ENCODE measurements at regions not wholly inside any gene's neighbourhood (a gene's known extent, or its start where the extent isn't known, plus 50 kb on each side); places are given as distances from the start of the nearest gene placed in this dataset.
A peak's percentile ranks its signal among the peaks of the same experiment; 100 is the strongest.
"Not testable (repeated sequence)": the region's sequence is repeated elsewhere in the genome, so short reads cannot be mapped to it uniquely, and the experiment has no call there.

DNA sequence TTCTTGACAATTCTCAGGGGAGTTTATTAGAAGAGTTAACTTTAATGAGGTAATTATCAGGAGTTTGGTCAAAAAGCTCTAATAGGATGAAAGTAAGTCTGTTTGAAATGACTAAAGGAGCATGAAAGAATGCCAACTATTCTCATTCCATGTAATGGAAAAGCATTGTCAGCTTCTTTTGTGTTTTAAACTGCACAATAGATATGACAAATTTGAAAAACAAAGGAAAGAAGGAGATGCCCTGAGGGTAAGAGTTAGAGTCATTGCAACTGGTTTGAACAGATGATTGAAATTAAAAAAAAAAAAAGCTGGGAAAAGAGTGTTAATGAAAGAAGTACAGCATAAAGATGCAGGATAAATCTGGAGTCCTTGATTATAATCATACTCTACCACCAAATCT, 296.8 kb upstream of the FOLH1 start (continued):
- TF ChIP-seq RFX1 (IDR thresholded peaks at IDR 0.05) (no peak), SRSF1 (optimal IDR thresholded peaks at IDR 0.05; ENCODE audit: low read depth, low read length) (no peak), ZNF660 (CRISPR knock-in tag; IDR thresholded peaks at IDR 0.05; ENCODE audit: borderline replicate concordance, low read depth) (no peak)

DNA sequence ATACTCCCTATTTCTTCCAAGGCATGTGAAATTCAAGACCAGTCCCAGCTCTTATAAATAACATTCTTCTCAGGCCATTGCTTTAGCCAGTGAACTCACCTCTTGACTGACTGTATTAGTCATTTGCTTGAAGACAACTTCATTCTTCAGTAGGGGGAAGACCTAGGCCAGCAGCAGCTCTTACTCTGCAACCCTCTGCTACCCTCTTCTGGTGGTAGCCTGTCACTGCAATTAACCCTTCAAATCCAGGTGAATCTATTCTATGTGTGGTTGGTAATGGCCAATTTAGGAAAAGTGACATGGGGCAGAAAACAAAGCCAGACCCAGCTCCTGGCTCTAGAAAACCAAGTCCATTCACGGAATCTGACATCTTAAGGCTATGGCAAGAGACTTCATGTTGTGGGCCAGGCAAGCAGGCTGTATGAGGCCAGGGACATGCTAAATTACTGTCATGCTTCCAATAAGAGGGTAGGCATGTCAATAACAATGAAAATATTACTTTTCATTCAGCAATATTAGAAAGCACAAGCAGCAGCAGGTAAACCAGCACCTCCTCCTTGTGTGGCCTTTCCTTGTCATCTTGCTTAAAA, 317.9 kb upstream of the FOLH1 start:
- intact Hi-C loops (cut with micrococcal nuclease; ENCODE audit: unreplicated experiment) = loop anchor here (2.0 to 10.0 kb wide), 4 partner anchors 296 to 1352 kb away; partner anchors contain the start of gene OR4S1
- BruUV-seq (replicated peaks); H3K36me3 ChIP-seq (replicated peaks in 1 of 2; ENCODE audit: control insufficient read depth in 1 of 2, insufficient read depth in 2 of 2, low read length in 2 of 2); in situ Hi-C loops (cut with HindIII; ENCODE audit: extremely low pct_ligation_motif_present, low pct_unique_long_range_greater_than_20kb); H3K9ac ChIP-seq (ENCODE audit: insufficient read depth, low read depth, low read length); POLR2A ChIA-PET; H3K9me3 ChIP-seq (ENCODE audit: low read length); H3K4me2 ChIP-seq (ENCODE audit: low read depth, low read length); H2AFZ ChIP-seq (ENCODE audit: low read length); H3K27me3 ChIP-seq (ENCODE audit: control insufficient read depth in 1 of 2, insufficient read depth in 2 of 2, low read length in 2 of 2); CTCF ChIA-PET (ENCODE audit: low intra/inter-chr PET ratio, low total read pairs); H3K79me2 ChIP-seq (ENCODE audit: insufficient read depth, low read length); H3K4me1 ChIP-seq (ENCODE audit: insufficient read depth, low read length); H3K27ac ChIP-seq (ENCODE audit: extremely low read length, insufficient read depth, low read length); H4K20me1 ChIP-seq (ENCODE audit: insufficient read depth, low read length); H3K4me3 ChIP-seq (replicated peaks in 1 of 3; ENCODE audit: insufficient read depth in 1 of 3, low read depth in 2 of 3, low read length in 3 of 3): not testable (repeated sequence)
- peak; percentile 69 for TF ChIP-seq SMC3 (IDR thresholded peaks at IDR 0.05; ENCODE audit: low read length)
- peak; percentile 68 for TF ChIP-seq STAG1 (CRISPR knock-in tag; IDR thresholded peaks at IDR 0.05)
- TF ChIP-seq ZNF652 (CRISPR knock-in tag; IDR thresholded peaks at IDR 0.05; ENCODE audit: borderline replicate concordance, low read depth) = peak; percentile 98
- TF ChIP-seq, protein P1, sequence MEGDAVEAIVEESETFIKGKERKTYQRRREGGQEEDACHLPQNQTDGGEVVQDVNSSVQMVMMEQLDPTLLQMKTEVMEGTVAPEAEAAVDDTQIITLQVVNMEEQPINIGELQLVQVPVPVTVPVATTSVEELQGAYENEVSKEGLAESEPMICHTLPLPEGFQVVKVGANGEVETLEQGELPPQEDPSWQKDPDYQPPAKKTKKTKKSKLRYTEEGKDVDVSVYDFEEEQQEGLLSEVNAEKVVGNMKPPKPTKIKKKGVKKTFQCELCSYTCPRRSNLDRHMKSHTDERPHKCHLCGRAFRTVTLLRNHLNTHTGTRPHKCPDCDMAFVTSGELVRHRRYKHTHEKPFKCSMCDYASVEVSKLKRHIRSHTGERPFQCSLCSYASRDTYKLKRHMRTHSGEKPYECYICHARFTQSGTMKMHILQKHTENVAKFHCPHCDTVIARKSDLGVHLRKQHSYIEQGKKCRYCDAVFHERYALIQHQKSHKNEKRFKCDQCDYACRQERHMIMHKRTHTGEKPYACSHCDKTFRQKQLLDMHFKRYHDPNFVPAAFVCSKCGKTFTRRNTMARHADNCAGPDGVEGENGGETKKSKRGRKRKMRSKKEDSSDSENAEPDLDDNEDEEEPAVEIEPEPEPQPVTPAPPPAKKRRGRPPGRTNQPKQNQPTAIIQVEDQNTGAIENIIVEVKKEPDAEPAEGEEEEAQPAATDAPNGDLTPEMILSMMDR (CRISPR knock-in tag; IDR thresholded peaks at IDR 0.05) = peak; percentile 71
- ATAC-seq = peak; percentile 74
- peak; percentile 12 for DNase-seq (ENCODE audit: low spot score)
- FAIRE-seq = peak; percentile 87
- WGBS (ENCODE audit: low lambda C conversion rate) = 0% methylated on average over 1 of the region's 1 CpG

Measured in HepG2 (cell line).